ENCODE measurements at regions not wholly inside any gene's neighbourhood (a gene's known extent, or its start where the extent isn't known, plus 50 kb on each side); places are given as distances from the start of the nearest gene placed in this dataset.

GRCh38 chr5:62681117-62681850, 102.7 kb downstream of the LRRC70 start:
- TF ChIP-seq POLR2AphosphoS5 (IDR thresholded peaks at IDR 0.05): no peak
- TF ChIP-seq EP300 (IDR thresholded peaks at IDR 0.05; ENCODE audit: low read depth): no peak
- TF ChIP-seq CTCF (IDR thresholded peaks at IDR 0.05): no peak
- no peak for TF ChIP-seq POLR2A (IDR thresholded peaks at IDR 0.05)
- 62% methylated on average over 3 of the region's 3 CpGs; no CpG with 5 or more reads in 1 of the 2 donors for WGBS, 2 donors (ENCODE audit: low coverage in 1 of 2)
- H3K27me3 ChIP-seq: no peaks in the 10 kb centered on the region
- H3K27ac ChIP-seq: no peak overlapping the region
- intact Hi-C loops (cut with DNase I; ENCODE audit: low total_unique reads) (no loop called here), in situ Hi-C loops (cut with MboI; ENCODE audit: low pct_ligation_motif_present in 1 of 4, low pct_unique_long_range_greater_than_20kb in 1 of 4, low sequenced_read_pairs in 3 of 4) (no loop called here)
- no peaks in the 10 kb centered on the region for H3K4me1 ChIP-seq
- H3K36me3 ChIP-seq: no peaks in the 10 kb centered on the region
- DNase-seq: no peak
- H3K9me3 ChIP-seq: peaks cover 4% of the 10 kb centered on the region in 2 donors
- no peak overlapping the region for H3K4me3 ChIP-seq

DNA sequence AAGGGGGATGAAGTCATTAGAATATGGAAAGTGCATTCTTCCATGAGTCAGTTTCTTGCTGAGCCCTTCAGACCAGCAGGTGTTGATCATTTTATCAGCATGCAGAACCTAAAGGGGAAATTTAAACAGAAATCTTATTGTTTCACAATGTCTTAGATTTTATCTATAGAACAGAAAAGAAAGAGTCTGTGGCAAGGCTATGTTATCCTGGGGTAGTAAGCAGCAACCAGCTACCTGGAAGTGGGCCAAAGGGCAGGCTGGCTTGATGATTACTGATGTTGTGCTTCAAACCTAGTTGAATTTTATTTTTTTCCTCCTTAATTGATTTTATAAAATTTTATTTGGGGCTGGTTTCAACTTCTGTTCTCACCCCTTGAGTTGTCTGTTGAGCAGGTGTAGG, 101.5 kb downstream of the LRRC70 start:
- Histone ChIP-seq H3K4me1 (no peaks in the 10 kb centered on the region), H3K9me3 (peaks cover 4% of the 10 kb centered on the region in 2 donors), H3K27ac (no peak overlapping the region), H3K36me3 (no peaks in the 10 kb centered on the region), H3K4me3 (no peak overlapping the region), H3K27me3 (no peaks in the 10 kb centered on the region)
- no peak for TF ChIP-seq POLR2A (IDR thresholded peaks at IDR 0.05)
- no peak for TF ChIP-seq CTCF (IDR thresholded peaks at IDR 0.05)
- TF ChIP-seq POLR2AphosphoS5 (IDR thresholded peaks at IDR 0.05): no peak
- no peak for TF ChIP-seq EP300 (IDR thresholded peaks at IDR 0.05; ENCODE audit: low read depth)
- intact Hi-C loops (cut with DNase I; ENCODE audit: low total_unique reads): no loop called here
- no peak for DNase-seq
- in situ Hi-C loops (cut with MboI; ENCODE audit: low pct_ligation_motif_present in 1 of 4, low pct_unique_long_range_greater_than_20kb in 1 of 4, low sequenced_read_pairs in 3 of 4): no loop called here

Data from transverse colon (tissue), 4 donors.